ENCODE measurements at regions not wholly inside any gene's neighbourhood (a gene's known extent, or its start where the extent isn't known, plus 50 kb on each side); places are given as distances from the start of the nearest gene placed in this dataset.

GRCh38 chr6:53424976-53425718 lies 76.4 kb upstream of the ELOVL5 start:
- TF ChIP-seq RAD21 (IDR thresholded peaks at IDR 0.05; ENCODE audit: low read length) (no peak), JUND (IDR thresholded peaks at IDR 0.05) (no peak), NRF1 (IDR thresholded peaks at IDR 0.05; ENCODE audit: low read depth, low read length) (no peak), ELF1 (IDR thresholded peaks at IDR 0.05) (no peak), MXI1 (IDR thresholded peaks at IDR 0.05; ENCODE audit: low read depth, low read length) (no peak), CTCF (IDR thresholded peaks at IDR 0.05) (no peak), EZH2phosphoT487 (IDR thresholded peaks at IDR 0.05; ENCODE audit: borderline replicate concordance, low read depth) (no peak), YY1 (IDR thresholded peaks at IDR 0.05; ENCODE audit: low read depth) (no peak), RFX5 (IDR thresholded peaks at IDR 0.05; ENCODE audit: low read length) (no peak), SIN3A (IDR thresholded peaks at IDR 0.05; ENCODE audit: borderline replicate concordance, low read depth, low read length) (no peak), MAX (IDR thresholded peaks at IDR 0.05; ENCODE audit: low read depth) (no peak), SMC3 (IDR thresholded peaks at IDR 0.05; ENCODE audit: low read depth, low read length) (no peak), TEAD4 (IDR thresholded peaks at IDR 0.05; ENCODE audit: borderline replicate concordance, insufficient read depth) (no peak)
